Suppressor macrophage treated with lipopolysaccharide for 4 hours (primary cell): ENCODE measurements at regions not wholly inside any gene's neighbourhood (a gene's known extent, or its start where the extent isn't known, plus 50 kb on each side); places are given as distances from the start of the nearest gene placed in this dataset.

Experiments used
- DNase-seq: peaks from one replicate; pipeline ENCODE4 v3.0.0-alpha.2; 2020

GRCh38 chr2:222797871-222798270, 63.0 kb upstream of the ACSL3 start:
- DNase-seq = peak; percentile 90

- no peak for DNase-seq
These were observed 62.3 kb upstream of the ACSL3 start for GRCh38 chr2:222798528-222798927.

GRCh38 chr2:222799262-222799918, 61.4 kb upstream of the ACSL3 start:
- DNase-seq = no peak

GRCh38 chr2:222802514-222803196, 58.2 kb upstream of the ACSL3 start:
- no peak for DNase-seq

DNA sequence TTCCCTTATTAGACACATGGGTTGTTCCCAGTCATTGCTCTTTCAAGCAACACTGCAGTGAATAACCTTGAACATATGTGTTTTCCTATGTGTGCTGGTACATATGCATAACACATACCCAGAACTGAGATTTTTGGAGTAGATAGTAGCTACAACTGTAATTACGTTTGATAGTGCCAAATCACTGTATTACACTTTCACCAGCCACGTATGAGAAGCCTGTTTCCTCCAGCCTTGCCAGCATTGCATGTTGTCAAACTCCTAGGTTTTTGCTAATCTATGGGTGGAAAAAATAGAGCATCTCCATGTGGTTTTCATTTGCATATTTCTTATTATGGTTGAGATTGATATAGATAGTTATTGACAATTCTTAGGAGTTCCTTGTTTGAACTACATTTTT, 56.5 kb upstream of the ACSL3 start:
- DNase-seq = no peak

GRCh38 chr2:222805591-222806304, 55.1 kb upstream of the ACSL3 start:
- DNase-seq = peak; percentile 82

DNA sequence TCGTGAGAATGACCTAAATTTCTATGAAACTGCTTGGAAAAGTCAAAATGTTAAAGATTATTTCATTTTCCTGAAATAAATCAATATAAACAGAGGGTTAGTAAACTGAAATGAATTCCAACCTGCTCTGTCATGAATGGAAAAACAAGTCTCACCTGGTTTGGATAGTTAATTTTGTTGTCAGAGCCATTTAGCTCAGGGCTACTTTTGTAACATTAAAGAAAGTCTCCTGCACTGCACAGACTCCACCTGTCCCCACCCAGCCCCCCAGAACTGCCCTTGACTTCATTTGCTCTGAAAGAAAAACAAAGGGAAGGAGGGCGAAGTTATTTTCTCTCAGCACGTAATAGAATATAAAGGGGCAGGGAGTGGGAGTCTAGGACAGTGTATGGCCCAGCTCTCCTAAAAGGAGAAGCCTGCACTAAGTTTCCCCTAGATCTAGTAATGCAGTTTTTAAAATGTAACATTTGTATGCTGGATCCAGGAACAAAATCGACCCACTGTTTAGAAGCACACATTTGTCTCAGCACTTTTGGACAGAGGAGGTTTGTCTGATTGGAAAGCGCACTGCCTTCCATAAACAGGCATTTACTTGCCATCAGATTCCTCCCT, 54.2 kb upstream of the ACSL3 start:
- DNase-seq = no peak

DNA sequence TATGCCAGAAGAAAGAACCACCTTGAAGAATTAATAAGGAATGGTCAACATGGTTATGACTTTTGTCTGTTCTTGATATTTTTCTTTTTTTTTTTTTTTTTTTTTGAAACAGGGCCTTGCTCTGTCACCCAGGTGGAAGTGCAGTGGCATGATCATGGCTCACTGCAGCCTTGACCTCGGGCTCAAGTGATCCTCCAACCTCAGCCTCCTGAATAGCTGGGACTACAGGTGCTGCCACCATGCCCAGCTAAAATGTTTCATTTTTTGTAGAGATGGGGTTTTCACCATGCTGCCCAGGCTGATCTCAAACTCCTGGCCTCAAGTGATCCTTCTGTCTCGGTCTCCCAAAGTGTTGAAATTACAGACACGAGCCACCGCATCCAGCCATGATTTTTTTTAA, 53.4 kb upstream of the ACSL3 start:
- DNase-seq = no peak

- no peak for DNase-seq
These were observed 51.3 kb upstream of the ACSL3 start for GRCh38 chr2:222809582-222809981.

DNA sequence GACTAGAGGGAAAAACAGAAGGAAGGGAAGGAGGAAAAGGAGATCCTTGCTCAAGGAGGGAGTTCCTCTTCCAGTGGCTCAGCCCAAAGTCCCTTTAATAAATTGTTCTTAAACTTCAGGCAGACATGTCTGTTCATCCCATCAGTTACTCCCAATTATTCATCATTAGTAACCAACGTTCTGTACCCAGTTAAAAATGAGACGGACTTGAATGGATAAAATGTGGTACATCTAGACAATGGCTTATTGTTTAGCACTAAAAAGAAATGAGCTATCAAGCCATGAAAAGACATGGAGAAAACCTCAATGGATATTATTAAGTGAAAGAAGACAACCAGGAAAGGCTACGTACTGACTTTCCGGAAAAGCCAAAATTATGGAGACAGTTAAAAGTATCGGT, 50.8 kb upstream of the ACSL3 start:
- DNase-seq = no peak
